GM18499 (cell line): ENCODE measurements at regions not wholly inside any gene's neighbourhood (a gene's known extent, or its start where the extent isn't known, plus 50 kb on each side); places are given as distances from the start of the nearest gene placed in this dataset.

ENCODE experiments used
- ATAC-seq: cut with Tn5 transposase; IDR thresholded peaks from one replicate; pipeline ENCODE4 v1.9.1; 2021; ENCODE audit warnings: moderate number of reproducible peaks; ENCODE audit not compliant: insufficient read depth, unreplicated experiment

- peak; percentile 99 for ATAC-seq
Observed at GRCh38 chr2:57720728-57721627, 325.6 kb upstream of the VRK2 start.

- ATAC-seq: no peak
Observed at GRCh38 chr2:57725337-57725947, 321.2 kb upstream of the VRK2 start.

GRCh38 chr2:57726294-57726693 is 320.3 kb upstream of the VRK2 start:
- no peak for ATAC-seq

GRCh38 chr2:57728691-57729090 is 317.9 kb upstream of the VRK2 start:
- ATAC-seq: no peak

GRCh38 chr2:57733956-57734355 is 312.6 kb upstream of the VRK2 start:
- no peak for ATAC-seq

GRCh38 chr2:57740891-57741290 is 305.7 kb upstream of the VRK2 start:
- no peak for ATAC-seq

GRCh38 chr2:57753636-57754035 is 293.0 kb upstream of the VRK2 start:
- no peak for ATAC-seq

GRCh38 chr2:57758686-57759085 is 287.9 kb upstream of the VRK2 start:
- no peak for ATAC-seq

- no peak for ATAC-seq
Observed at GRCh38 chr2:57759131-57759530, 287.5 kb upstream of the VRK2 start.

- ATAC-seq: peak; percentile 72
Observed at GRCh38 chr2:57759822-57760300, 286.7 kb upstream of the VRK2 start.

GRCh38 chr2:57760381-57760801 is 286.2 kb upstream of the VRK2 start:
- peak; percentile 71 for ATAC-seq

GRCh38 chr2:57776916-57777315 is 269.7 kb upstream of the VRK2 start:
- no peak for ATAC-seq

GRCh38 chr2:57782587-57782986 is 264.0 kb upstream of the VRK2 start:
- ATAC-seq: no peak

- no peak for ATAC-seq
Observed at GRCh38 chr2:57793310-57793709, 253.3 kb upstream of the VRK2 start.

- ATAC-seq: no peak
Observed at GRCh38 chr2:57796527-57796926, 250.1 kb upstream of the VRK2 start.

- no peak for ATAC-seq
Observed at GRCh38 chr2:57798346-57798745, 248.3 kb upstream of the VRK2 start.

- no peak for ATAC-seq
Observed at GRCh38 chr2:57802243-57802642, 244.4 kb upstream of the VRK2 start.

GRCh38 chr2:57804971-57805370 is 241.6 kb upstream of the VRK2 start:
- no peak for ATAC-seq

- ATAC-seq: no peak
Observed at GRCh38 chr2:57806449-57806968, 240.1 kb upstream of the VRK2 start.

GRCh38 chr2:57809230-57809629 is 237.4 kb upstream of the VRK2 start:
- peak; percentile 95 for ATAC-seq

- no peak for ATAC-seq
Observed at GRCh38 chr2:57821088-57821487, 225.5 kb upstream of the VRK2 start.
